ENCODE measurements at regions not wholly inside any gene's neighbourhood (a gene's known extent, or its start where the extent isn't known, plus 50 kb on each side); places are given as distances from the start of the nearest gene placed in this dataset.
"Not testable (repeated sequence)": the region's sequence is repeated elsewhere in the genome, so short reads cannot be mapped to it uniquely, and the experiment has no call there.

GRCh38 chr14:25290154-25290553, 240.2 kb upstream of the STXBP6 start:
- TF ChIP-seq CTCF, POLR2AphosphoS5 (IDR thresholded peaks at IDR 0.05): not testable (repeated sequence)
